BJ (cell line): ENCODE measurements at regions not wholly inside any gene's neighbourhood (a gene's known extent, or its start where the extent isn't known, plus 50 kb on each side); places are given as distances from the start of the nearest gene placed in this dataset. TPM values are rescaled to one million over a fixed set of nuclear protein-coding genes. Genes with fewer than 3 reads are reported as not detected.

Experiments used
- CTCF ChIA-PET: fragments of 350-600 bp; formaldehyde crosslinking; extraction: SDS; loops from one replicate; lab custom pipeline; 2021; ENCODE audit warnings: antibody characterized with exemption, inconsistent platforms; lab: Yijun Ruan, JAX
- POLR2A ChIA-PET: fragments of 300-600 bp; sonication (Branson Sonifier 250); formaldehyde crosslinking; extraction: SDS; loops from one replicate; lab custom pipeline; 2021; ENCODE audit warnings: antibody characterized with exemption; lab: Charles Lee
- DNase-seq: peaks from one replicate; pipeline ENCODE4 v3.0.0-alpha.2; 2011; ENCODE audit warnings: low read depth
- H3K27me3 ChIP-seq: 2 replicates; pipeline ENCODE4 v1.6.0; 2011; ENCODE audit warnings: low read length; ENCODE audit not compliant: control insufficient read depth, insufficient read depth
- H3K36me3 ChIP-seq: 2 replicates; pipeline ENCODE4 v1.5.1; 2011; ENCODE audit warnings: low read length; ENCODE audit not compliant: control insufficient read depth, insufficient read depth
- H3K4me3 ChIP-seq: 2 replicates; pipeline ENCODE4 v1.5.1; 2011; ENCODE audit warnings: low read depth, mild to moderate bottlenecking, control low read depth, low read length
- small RNA-seq: library from RNA; depleted of rRNA; stranded (forward); fragments of <200 nt; gene quantifications from one replicate; pipeline ENCODE3, GENCODE V24; 2012; ENCODE audit warnings: low replicate concordance, low read depth; ENCODE audit not compliant: insufficient read length
- TF ChIP-seq, protein P1 (sequence below): IDR thresholded peaks from 2 replicates; pipeline ENCODE4 v1.5.1; 2011; ENCODE audit warnings: low read depth, mild to moderate bottlenecking, control low read depth, inconsistent platforms, low read length, moderate library complexity; ENCODE audit not compliant: insufficient read depth

DNA sequence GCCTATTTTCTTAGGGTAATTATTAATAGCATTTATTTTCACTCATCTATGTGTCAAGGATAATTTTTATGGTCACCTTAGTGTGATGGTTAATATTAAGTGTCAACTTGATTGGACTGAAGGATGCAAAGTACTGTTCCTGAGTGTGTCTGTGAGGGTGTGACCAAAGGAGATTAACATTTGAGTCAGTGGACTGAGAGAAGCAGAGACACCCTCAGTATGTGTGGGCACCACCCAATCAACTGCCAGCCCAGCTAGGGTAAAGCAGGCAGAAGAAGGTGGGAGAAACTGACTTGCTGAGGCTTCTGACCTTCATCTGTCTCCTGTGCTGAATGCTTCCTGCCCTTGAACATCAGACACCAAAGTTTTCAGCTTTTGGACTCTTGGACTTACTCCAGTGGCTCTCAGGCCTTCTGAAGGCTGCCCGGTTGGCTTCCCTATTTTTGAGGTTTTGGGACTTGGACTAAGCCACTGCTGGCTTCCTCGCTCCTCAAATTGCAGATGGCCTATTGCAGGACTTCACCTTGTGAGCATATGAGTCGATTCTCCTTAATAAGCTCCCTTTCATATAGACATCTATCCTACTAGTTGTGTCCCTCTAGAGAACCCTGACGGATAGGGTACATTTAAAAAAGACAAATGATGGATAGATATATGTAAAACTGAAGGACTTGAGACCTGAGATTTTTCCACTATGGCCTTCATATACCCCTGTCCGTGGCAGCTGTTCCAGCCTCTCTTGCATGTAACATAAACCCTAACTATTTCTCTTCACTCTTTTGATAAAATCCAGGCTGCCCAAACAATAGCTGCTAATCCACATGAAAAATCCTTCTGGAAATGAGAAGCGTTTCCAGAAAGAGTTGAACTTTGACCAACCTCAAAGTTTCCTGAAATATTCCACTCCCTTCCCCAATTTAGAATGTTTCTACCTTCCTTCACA lies 62.1 kb upstream of the RGS17 start:
- ChIA-PET CTCF (interaction anchor here (1.7 kb wide), 1 partner anchor 13 kb away, joined by 5 read pairs; no protein-coding TSS in a partner anchor), POLR2A (no interaction called here)
- TF ChIP-seq, protein P1, sequence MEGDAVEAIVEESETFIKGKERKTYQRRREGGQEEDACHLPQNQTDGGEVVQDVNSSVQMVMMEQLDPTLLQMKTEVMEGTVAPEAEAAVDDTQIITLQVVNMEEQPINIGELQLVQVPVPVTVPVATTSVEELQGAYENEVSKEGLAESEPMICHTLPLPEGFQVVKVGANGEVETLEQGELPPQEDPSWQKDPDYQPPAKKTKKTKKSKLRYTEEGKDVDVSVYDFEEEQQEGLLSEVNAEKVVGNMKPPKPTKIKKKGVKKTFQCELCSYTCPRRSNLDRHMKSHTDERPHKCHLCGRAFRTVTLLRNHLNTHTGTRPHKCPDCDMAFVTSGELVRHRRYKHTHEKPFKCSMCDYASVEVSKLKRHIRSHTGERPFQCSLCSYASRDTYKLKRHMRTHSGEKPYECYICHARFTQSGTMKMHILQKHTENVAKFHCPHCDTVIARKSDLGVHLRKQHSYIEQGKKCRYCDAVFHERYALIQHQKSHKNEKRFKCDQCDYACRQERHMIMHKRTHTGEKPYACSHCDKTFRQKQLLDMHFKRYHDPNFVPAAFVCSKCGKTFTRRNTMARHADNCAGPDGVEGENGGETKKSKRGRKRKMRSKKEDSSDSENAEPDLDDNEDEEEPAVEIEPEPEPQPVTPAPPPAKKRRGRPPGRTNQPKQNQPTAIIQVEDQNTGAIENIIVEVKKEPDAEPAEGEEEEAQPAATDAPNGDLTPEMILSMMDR: no peak
- no peak for DNase-seq
- H3K27me3 ChIP-seq: no peaks in the 10 kb centered on the region
- H3K36me3 ChIP-seq: no peaks in the 10 kb centered on the region
- H3K4me3 ChIP-seq: no peak overlapping the region

DNA sequence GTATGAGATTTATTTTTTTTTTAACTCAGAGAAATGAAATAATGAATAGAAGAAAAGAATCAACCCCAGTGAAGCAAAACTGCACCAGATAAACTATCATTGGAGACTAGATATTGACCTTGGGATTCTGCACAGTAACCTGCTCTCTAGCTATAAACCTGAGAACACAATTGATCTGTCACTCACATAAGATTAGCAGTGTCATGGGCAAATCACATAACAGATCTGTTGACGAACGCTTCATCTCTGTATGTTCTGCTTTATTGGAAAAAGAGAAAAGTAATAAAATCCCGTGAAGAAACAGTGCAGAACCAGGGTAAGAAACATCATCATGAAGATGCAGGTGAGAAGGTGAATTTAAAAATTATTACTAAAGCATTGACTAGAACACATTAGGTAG lies 52.8 kb upstream of the RGS17 start:
- Histone ChIP-seq H3K27me3 (no peaks in the 10 kb centered on the region), H3K36me3 (no peaks in the 10 kb centered on the region), H3K4me3 (no peak overlapping the region)
- TF ChIP-seq, protein P1: no peak
- ChIA-PET CTCF (no interaction called here), POLR2A (no interaction called here)
- DNase-seq: no peak

Small RNA genes in the stretch of these regions (small RNA-seq; reads per million reads assigned to genes)
- gene AL603908.1 (not detected), gene MTND3P20 (not detected), gene MTND4LP20 (not detected), gene RNA5SP225 (not detected), gene RNU6-896P (not detected)
